GM23248 (cell line): ENCODE measurements at regions not wholly inside any gene's neighbourhood (a gene's known extent, or its start where the extent isn't known, plus 50 kb on each side); places are given as distances from the start of the nearest gene placed in this dataset.

Source experiments
- EZH2 ChIP-seq: fragments of 200-600 bp; sonication (generic); IDR thresholded peaks from 2 replicates; pipeline ENCODE4 v1.6.1; 2018; ENCODE audit warnings: antibody characterized with exemption, mild to moderate bottlenecking; ENCODE audit not compliant: insufficient read depth, poor library complexity, severe bottlenecking
- EZH2phosphoT487 ChIP-seq: fragments of 200-600 bp; sonication (generic); IDR thresholded peaks from 2 replicates; pipeline ENCODE4 v1.6.1; 2018; ENCODE audit warnings: antibody characterized with exemption, moderate library complexity, mild to moderate bottlenecking, low read depth; ENCODE audit not compliant: insufficient read depth

DNA sequence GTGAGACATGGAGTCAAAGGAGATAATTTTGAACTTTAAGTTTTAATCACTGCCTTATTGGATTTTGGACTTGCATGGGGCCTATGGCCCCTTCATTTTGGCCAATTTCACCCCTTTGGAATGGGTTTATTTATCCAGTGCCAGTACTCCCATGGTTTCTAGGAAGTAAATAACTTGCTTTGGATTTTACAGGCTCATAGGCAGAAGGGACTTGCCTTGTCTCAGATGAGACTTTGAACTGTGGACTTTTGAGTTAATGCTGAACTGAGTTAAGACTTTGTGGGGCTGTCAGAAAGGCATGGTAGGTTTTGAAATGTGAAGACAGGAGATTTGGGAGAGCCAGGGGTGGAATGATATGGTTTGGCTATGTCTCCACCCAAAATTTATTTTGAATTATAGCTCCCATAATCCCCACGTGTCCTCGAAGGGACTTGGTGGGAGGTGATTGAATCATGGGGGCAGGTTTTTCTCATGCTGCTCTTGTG is 448.1 kb downstream of the NAV3 start:
- TF ChIP-seq EZH2 (no peak), EZH2phosphoT487 (no peak)
